Skeletal muscle satellite cell (primary cell): ENCODE measurements at regions not wholly inside any gene's neighbourhood (a gene's known extent, or its start where the extent isn't known, plus 50 kb on each side); places are given as distances from the start of the nearest gene placed in this dataset.

Source experiments
- H3K27me3 ChIP-seq: 2 replicates; pipeline ENCODE4 v1.7.0; 2013; ENCODE audit warnings: low read length; ENCODE audit not compliant: control insufficient read depth, insufficient read depth
- H3K36me3 ChIP-seq: 2 replicates; pipeline ENCODE4 v1.7.0; 2013; ENCODE audit warnings: mild to moderate bottlenecking, control low read depth, low read length; ENCODE audit not compliant: insufficient read depth
- H3K4me1 ChIP-seq: 2 replicates; pipeline ENCODE4 v1.7.0; 2013; ENCODE audit warnings: low read length; ENCODE audit not compliant: control insufficient read depth, insufficient read depth
- H3K4me2 ChIP-seq: 2 replicates; pipeline ENCODE4 v1.7.0; 2013; ENCODE audit warnings: mild to moderate bottlenecking, low read length
- H3K4me3 ChIP-seq: 2 replicates; pipeline ENCODE4 v1.7.0; 2013; ENCODE audit warnings: low read length
- H3K9ac ChIP-seq: 2 replicates; pipeline ENCODE4 v1.7.0; 2013; ENCODE audit warnings: mild to moderate bottlenecking, low read depth, low read length, moderate library complexity
- H3K9me3 ChIP-seq: replicated peaks from 2 replicates; pipeline ENCODE4 v1.7.0; 2013; ENCODE audit warnings: mild to moderate bottlenecking, control low read depth, low read length

DNA sequence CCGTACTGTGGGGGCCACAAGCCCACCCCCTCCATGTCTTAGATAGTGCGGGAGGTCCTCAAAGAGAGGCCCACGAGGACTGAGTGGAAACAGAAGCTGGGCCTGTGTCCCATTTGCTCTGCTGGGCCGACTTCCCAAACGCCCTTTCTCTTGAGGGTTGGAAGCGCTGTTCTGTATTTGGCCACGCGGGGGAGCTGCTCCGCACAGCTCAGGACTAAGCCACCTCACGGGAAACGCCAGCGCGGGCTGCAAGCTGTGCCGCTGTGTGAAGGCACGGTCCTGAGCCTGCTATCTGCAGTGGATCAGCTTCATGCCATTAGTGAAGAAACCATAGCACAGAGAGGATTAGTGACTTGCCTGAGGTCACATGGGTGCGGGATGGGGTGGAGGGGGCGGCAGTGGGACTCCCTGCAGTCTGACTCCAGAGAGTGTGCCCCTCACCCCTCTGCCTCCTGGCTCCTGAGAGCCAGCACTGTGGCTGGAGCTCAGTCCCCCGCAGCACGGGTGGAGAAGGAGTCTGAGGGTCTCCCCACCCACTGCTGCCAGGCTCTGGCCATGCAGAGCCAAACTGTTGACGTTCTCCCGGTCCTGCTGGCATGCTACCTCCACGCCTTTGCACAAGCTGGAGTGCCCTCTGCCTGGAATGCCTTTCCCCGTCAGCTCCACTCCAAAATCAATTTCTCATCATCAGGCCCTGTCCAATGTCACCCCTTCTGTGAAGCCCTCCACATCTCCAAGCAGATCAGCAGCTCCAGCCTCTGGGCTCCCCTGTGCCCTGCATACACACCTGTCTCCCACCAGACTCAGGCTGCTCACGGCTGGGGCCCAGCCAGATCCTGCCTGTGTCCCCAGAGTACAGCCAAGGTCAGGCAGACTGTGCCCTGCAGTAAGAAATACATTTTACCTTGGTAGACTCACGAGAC is 51.5 kb upstream of the LRRC32 start:
- H3K36me3 ChIP-seq = no peaks in the 10 kb centered on the region
- no peak overlapping the region for H3K9ac ChIP-seq
- no peaks in the 10 kb centered on the region for H3K9me3 ChIP-seq
- no peaks in the 10 kb centered on the region for H3K4me1 ChIP-seq
- H3K27me3 ChIP-seq = peaks cover 57% of the 10 kb centered on the region
- H3K4me3 ChIP-seq = no peak overlapping the region
- H3K4me2 ChIP-seq = peak overlapping the region; percentile 31

DNA sequence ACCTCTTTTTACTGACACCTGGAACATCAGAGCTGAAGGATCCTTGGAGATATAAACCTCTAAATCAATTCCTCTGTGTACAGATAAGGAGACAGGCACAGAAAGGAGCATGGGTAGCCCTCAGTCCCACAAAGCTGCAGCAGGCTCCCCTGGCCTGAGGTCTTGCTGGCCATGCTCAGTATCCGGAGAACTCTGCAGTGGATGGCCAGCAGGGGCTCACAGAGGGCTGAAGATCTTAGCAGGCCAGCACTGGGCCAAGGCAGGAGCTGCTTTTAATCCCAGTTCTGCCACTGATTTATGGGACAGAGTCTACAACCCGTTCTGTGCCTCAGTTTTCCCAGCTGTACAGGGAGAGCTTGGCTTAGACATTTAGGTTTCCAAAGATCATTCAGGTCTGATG is 52.6 kb upstream of the LRRC32 start:
- Histone ChIP-seq H3K4me2 (no peak overlapping the region), H3K4me3 (no peak overlapping the region), H3K9ac (no peak overlapping the region), H3K4me1 (no peaks in the 10 kb centered on the region), H3K9me3 (no peaks in the 10 kb centered on the region), H3K36me3 (no peaks in the 10 kb centered on the region), H3K27me3 (peaks cover 60% of the 10 kb centered on the region)

DNA sequence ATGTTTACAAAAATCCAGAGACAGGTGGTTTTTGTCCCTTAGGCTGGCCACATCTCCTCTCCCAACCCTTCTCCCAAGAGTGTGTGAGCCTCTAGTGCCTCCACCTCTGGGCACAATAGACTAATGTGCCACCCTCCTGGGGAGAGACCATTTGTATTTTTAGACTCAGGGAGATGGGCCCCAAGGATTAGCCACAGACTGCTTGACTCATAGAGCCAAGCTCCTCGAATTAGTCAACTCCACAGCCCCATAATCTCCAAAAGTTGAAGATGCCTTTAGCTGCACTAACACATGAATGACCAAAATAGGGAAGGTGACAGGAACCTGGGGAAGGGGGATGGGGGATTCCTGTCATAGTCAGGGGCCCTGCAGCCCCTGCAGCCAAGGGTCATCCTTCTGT is 53.0 kb upstream of the LRRC32 start:
- H3K36me3 ChIP-seq = no peaks in the 10 kb centered on the region
- peaks cover 63% of the 10 kb centered on the region for H3K27me3 ChIP-seq
- no peak overlapping the region for H3K4me2 ChIP-seq
- no peak overlapping the region for H3K4me3 ChIP-seq
- H3K9me3 ChIP-seq = no peaks in the 10 kb centered on the region
- no peaks in the 10 kb centered on the region for H3K4me1 ChIP-seq
- H3K9ac ChIP-seq = no peak overlapping the region

DNA sequence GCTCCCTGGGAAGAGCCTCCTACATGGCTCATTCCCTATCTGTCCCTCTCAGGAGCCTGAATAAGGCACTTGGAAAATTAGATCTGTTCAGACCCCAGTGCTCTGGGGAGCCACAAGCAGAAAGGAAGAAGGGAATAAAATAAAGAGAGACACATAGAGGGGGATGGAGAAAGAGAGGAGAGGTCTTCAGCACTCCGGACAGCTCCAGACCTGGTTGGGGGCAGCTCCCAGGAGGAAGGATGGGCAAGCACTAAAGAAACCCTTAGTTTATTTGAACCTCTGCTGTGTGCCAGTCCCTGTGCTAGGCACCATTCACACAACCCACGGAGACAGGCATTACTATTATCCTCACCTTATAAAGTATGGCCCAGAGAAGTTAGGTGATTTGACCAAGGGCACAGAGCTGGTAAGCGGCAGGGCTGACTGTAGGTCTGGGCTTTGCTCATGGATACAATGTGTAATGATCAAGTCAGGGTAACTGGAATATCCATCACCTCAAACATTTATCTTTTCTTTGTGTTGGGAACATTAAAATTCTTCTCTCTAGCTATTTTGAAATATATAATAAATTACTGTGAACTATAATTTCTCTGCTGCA is 53.7 kb upstream of the LRRC32 start:
- no peak overlapping the region for H3K9ac ChIP-seq
- no peak overlapping the region for H3K4me3 ChIP-seq
- no peaks in the 10 kb centered on the region for H3K36me3 ChIP-seq
- H3K27me3 ChIP-seq = peaks cover 70% of the 10 kb centered on the region
- no peaks in the 10 kb centered on the region for H3K4me1 ChIP-seq
- H3K4me2 ChIP-seq = no peak overlapping the region
- H3K9me3 ChIP-seq = no peaks in the 10 kb centered on the region

DNA sequence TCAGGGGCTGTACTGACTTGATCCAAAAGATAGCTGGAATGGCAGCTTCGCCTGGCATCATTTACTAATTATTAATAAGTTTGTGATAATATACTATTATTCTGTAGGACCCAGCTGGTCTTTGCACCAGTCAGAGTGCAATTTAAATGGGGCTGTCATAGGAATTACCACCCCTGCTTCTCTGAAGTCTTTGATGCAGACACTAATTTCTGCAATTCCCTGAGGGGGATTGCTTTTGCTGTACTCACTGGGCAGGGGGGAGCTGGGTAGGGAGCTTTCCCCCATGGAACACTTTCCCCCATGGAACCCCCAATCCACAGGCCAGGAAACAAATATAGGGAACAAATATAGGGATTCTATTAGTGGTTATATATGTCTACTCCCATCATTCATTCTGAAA is 54.9 kb upstream of the TSKU start:
- Histone ChIP-seq H3K9ac (no peak overlapping the region), H3K9me3 (no peaks in the 10 kb centered on the region), H3K4me2 (no peak overlapping the region), H3K27me3 (peaks cover 86% of the 10 kb centered on the region), H3K4me3 (no peak overlapping the region), H3K4me1 (no peaks in the 10 kb centered on the region), H3K36me3 (no peaks in the 10 kb centered on the region)

DNA sequence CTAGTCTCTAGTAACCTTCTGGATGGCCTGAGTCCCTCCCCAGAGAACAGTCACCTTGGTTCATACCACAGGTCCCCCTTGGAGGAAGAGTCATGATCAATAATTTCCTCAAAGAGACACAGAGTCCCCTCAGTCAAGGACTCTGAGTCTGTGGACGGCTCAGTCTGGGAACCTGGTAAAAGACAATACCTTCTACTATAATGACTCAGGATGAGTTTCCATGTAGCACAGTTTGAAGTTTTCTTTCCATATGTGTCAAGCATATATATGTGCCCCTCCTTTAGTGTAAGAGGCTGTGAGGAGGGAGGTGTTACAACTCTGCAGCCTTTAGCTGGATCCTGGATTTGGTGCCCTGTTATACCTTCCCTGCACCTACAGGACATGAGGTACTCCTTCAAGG is 54.4 kb upstream of the TSKU start:
- H3K27me3 ChIP-seq = peaks cover 80% of the 10 kb centered on the region

DNA sequence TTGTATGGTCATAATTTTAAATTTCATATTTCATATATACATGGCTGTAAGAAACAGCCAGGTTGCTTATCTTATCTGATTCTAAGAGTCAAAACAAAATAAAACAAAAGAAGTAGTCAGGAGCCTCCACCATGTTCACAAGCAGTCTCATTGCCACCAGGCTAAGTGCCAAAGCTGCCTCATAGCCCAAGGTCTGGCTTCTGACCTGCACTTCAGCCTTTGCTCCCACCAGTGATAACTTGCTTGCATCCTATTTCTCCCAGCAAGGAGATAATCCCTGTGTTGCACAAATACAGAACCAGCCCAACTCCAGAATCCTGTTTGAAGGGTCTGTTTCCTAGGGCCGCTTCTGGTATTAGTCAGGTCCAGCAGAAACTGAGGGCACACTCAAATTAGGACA is 53.9 kb upstream of the TSKU start:
- H3K9ac ChIP-seq = no peak overlapping the region
- H3K4me3 ChIP-seq = no peak overlapping the region
- H3K27me3 ChIP-seq = peaks cover 76% of the 10 kb centered on the region
- no peaks in the 10 kb centered on the region for H3K9me3 ChIP-seq
- no peaks in the 10 kb centered on the region for H3K36me3 ChIP-seq
- H3K4me2 ChIP-seq = no peak overlapping the region
- H3K4me1 ChIP-seq = no peaks in the 10 kb centered on the region

More for the DNA sequence above, 54.4 kb upstream of the TSKU start:
- H3K4me3 ChIP-seq = no peak overlapping the region
- H3K9me3 ChIP-seq = no peaks in the 10 kb centered on the region
- no peak overlapping the region for H3K4me2 ChIP-seq
- H3K36me3 ChIP-seq = no peaks in the 10 kb centered on the region
- H3K9ac ChIP-seq = no peak overlapping the region
- no peaks in the 10 kb centered on the region for H3K4me1 ChIP-seq

DNA sequence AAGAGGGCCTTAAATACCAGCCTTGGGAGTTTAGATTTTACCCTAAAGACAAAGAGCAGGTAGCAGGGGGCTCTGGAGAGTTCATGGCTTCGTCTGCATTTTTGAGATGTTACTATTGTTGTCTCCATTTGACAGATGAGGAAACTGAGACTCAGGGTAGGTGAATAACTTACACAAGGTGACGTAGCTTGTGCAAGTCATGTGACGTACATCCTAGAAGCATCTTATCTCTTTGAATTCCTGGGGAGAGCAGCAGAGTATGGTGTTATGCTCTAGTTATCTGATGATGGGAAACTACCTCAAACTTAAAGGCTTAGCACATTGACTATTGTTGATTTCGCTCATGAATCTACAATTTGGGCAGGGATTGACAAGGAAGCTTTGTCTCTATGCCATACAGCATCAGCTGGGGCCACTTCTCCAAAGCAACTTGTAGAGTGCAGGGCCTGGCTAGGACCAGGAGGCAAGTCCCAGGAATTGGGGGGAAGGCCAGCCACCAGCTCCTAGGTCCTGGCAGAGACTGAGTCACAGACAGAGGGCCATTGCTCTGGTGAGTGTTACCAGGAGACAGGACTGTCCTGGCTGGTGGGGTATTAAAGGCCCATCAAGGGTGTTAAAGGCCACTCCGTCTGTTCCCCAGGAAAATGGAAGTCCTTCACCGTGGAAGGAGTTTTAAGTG is 52.1 kb upstream of the TSKU start:
- Histone ChIP-seq H3K4me2 (no peak overlapping the region), H3K4me1 (no peaks in the 10 kb centered on the region), H3K9ac (no peak overlapping the region), H3K4me3 (no peak overlapping the region), H3K36me3 (no peaks in the 10 kb centered on the region), H3K27me3 (peaks cover 75% of the 10 kb centered on the region), H3K9me3 (no peaks in the 10 kb centered on the region)

DNA sequence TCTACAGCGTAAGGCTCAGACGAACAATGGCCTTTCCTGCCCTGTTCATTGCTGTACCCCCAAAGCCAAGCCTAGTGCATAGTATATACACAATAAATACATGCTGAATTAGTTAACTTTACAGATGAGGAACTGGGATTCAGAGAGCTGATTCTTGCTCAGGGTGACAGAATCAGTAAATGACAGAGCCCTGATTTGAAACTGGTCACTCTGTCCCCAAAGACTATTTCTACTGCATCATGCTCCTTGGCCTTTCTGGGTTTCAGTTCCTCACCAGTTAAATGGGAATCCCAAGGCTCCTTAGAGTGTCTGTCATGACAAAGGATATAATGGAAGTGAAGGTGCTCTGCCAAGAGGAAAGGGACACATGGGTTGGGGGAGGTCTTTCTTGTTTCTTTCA is 50.5 kb upstream of the TSKU start:
- Histone ChIP-seq H3K4me3 (no peak overlapping the region), H3K4me1 (no peaks in the 10 kb centered on the region)

More for the DNA sequence above, 50.5 kb upstream of the TSKU start:
- H3K36me3 ChIP-seq = no peaks in the 10 kb centered on the region
- H3K9ac ChIP-seq = no peak overlapping the region
- H3K9me3 ChIP-seq = no peaks in the 10 kb centered on the region
- no peak overlapping the region for H3K4me2 ChIP-seq
- peaks cover 71% of the 10 kb centered on the region for H3K27me3 ChIP-seq
